SK-N-SH (cell line): ENCODE measurements at regions not wholly inside any gene's neighbourhood (a gene's known extent, or its start where the extent isn't known, plus 50 kb on each side); places are given as distances from the start of the nearest gene placed in this dataset.

Source experiments
- CTCF ChIA-PET: fragments of 300-600, 350-600 bp; formaldehyde crosslinking; extraction: SDS; loops from one replicate; lab custom pipeline; 2021; lab: Yijun Ruan, JAX
- POLR2A ChIA-PET: fragments of 350-600 bp; sonication (Branson Sonifier 250); formaldehyde crosslinking; extraction: SDS; loops from one replicate; lab custom pipeline; 2020; ENCODE audit warnings: antibody characterized with exemption, inconsistent platforms; lab: Yijun Ruan, JAX
- DNase-seq: peaks from one replicate; pipeline ENCODE4 v3.0.0; 2012
- H2AFZ ChIP-seq: fragments of 200-600 bp; sonication (generic); 2 replicates; pipeline ENCODE4 v1.8.1; 2016; ENCODE audit warnings: antibody characterized with exemption, mild to moderate bottlenecking, low read depth
- H3F3A ChIP-seq: fragments of 200-600 bp; sonication (generic); replicated peaks from 2 replicates; pipeline ENCODE3; 2016; ENCODE audit warnings: antibody characterized with exemption, mild to moderate bottlenecking; ENCODE audit not compliant: insufficient read depth
- H3K27ac ChIP-seq, 2 experiments: fragments of 200-500 bp in 1 of 2; fragments of 200-600 bp in 1 of 2; sonication (Bioruptor generic) in 1 of 2; sonication (generic), shearing (Covaris generic) in 1 of 2; 2 replicates each; pipeline versions ENCODE4 v1.5.1 to v1.6.1; 2014 to 2016; ENCODE audit warnings: low read depth in 2 of 2, inconsistent platforms in 1 of 2, low read length in 1 of 2, mild to moderate bottlenecking in 1 of 2, mixed read lengths in 1 of 2
- H3K27me3 ChIP-seq: fragments of 200-600 bp; sonication (generic), shearing (Covaris generic); 2 replicates; pipeline ENCODE4 v1.6.1; 2016; ENCODE audit warnings: mixed run types; ENCODE audit not compliant: insufficient read depth
- H3K36me3 ChIP-seq, 2 experiments: fragments of 200-500 bp in 1 of 2; fragments of 200-600 bp in 1 of 2; sonication (Bioruptor generic) in 1 of 2; sonication (generic) in 1 of 2; replicated peaks in 1 of 2; 2 replicates each; pipeline versions ENCODE3 to v1.5.1; 2014 to 2016; ENCODE audit warnings: low read length in 1 of 2, mild to moderate bottlenecking in 1 of 2; ENCODE audit not compliant: insufficient read depth in 2 of 2, control insufficient read depth in 1 of 2
- H3K4me1 ChIP-seq, 2 experiments: fragments of 200-500 bp in 1 of 2; fragments of 200-600 bp in 1 of 2; sonication (Bioruptor generic) in 1 of 2; sonication (generic), shearing (Covaris generic) in 1 of 2; 2 replicates each; pipeline versions ENCODE4 v1.5.1 to v1.6.1; 2014 to 2016; ENCODE audit warnings: low read depth in 1 of 2, low read length in 1 of 2, mixed run types in 1 of 2; ENCODE audit not compliant: insufficient read depth in 2 of 2, control insufficient read depth in 1 of 2
- H3K4me2 ChIP-seq: fragments of 200-600 bp; sonication (generic), shearing (Covaris generic); 2 replicates; pipeline ENCODE4 v1.6.1; 2017; ENCODE audit warnings: mixed run types
- H3K4me3 ChIP-seq, 2 experiments: fragments of 200-500 bp in 1 of 2; fragments of 200-600 bp in 1 of 2; sonication (Bioruptor generic) in 1 of 2; sonication (generic), shearing (Covaris generic) in 1 of 2; 2 replicates each; pipeline versions ENCODE4 v1.5.1 to v1.8.1; 2014 to 2016; ENCODE audit warnings: low read depth in 2 of 2, inconsistent platforms in 1 of 2, low read length in 1 of 2, mild to moderate bottlenecking in 1 of 2, mixed read lengths in 1 of 2, moderate library complexity in 1 of 2
- H3K79me2 ChIP-seq: fragments of 200-600 bp; sonication (generic); 2 replicates; pipeline ENCODE4 v1.8.1; 2017; ENCODE audit warnings: mild to moderate bottlenecking; ENCODE audit not compliant: insufficient read depth
- H3K9ac ChIP-seq: fragments of 200-600 bp; sonication (generic); 2 replicates; pipeline ENCODE4 v1.6.1; 2017; ENCODE audit warnings: mixed run types
- H3K9me2 ChIP-seq: fragments of 200-600 bp; sonication (generic); 2 replicates; pipeline ENCODE4 v1.6.1; 2017; ENCODE audit warnings: mixed run types
- H3K9me3 ChIP-seq: fragments of 200-600 bp; sonication (generic); 2 replicates; pipeline ENCODE4 v1.6.1; 2017; ENCODE audit warnings: mixed run types, mild to moderate bottlenecking, moderate library complexity
- H4K20me1 ChIP-seq: fragments of 200-600 bp; sonication (generic); 2 replicates; pipeline ENCODE4 v1.6.1; 2017; ENCODE audit warnings: mild to moderate bottlenecking, mixed run types; ENCODE audit not compliant: insufficient read depth
- ELF1 ChIP-seq: IDR thresholded peaks from 2 replicates; pipeline ENCODE4 v1.4.0; 2012
- EP300 ChIP-seq, 2 experiments: IDR thresholded peaks; 2 replicates each; pipeline versions ENCODE4 v1.4.0 to v1.6.1; 2012; ENCODE audit warnings: borderline replicate concordance in 1 of 2, low read depth in 1 of 2, low read length in 1 of 2
- EZH2phosphoT487 ChIP-seq: fragments of 200-600 bp; sonication (generic); IDR thresholded peaks from 2 replicates; pipeline ENCODE4 v1.6.1; 2017; ENCODE audit warnings: low read depth, mixed run types, mild to moderate bottlenecking, antibody characterized with exemption, moderate library complexity, borderline replicate concordance
- FOXJ3 ChIP-seq: sonication (generic); formaldehyde crosslinking; IDR thresholded peaks from 2 replicates; pipeline ENCODE4 v1.5.1; 2020; ENCODE audit warnings: mild to moderate bottlenecking, missing genetic modification reagents
- GATA2 ChIP-seq: sonication (generic); formaldehyde crosslinking; IDR thresholded peaks from 2 replicates; pipeline ENCODE4 v1.5.0; 2020; ENCODE audit warnings: mild to moderate bottlenecking, missing genetic modification reagents
- NRF1 ChIP-seq: IDR thresholded peaks from 2 replicates; pipeline ENCODE4 v1.6.1; 2012; ENCODE audit warnings: low read depth, mild to moderate bottlenecking, low read length
- RAD21 ChIP-seq: IDR thresholded peaks from 2 replicates; pipeline ENCODE4 v1.6.1; 2012; ENCODE audit warnings: mild to moderate bottlenecking, low read length
- RCOR1 ChIP-seq: fragments of 150-350 bp; IDR thresholded peaks from 2 replicates; pipeline ENCODE4 v1.6.1; 2017; ENCODE audit warnings: antibody characterized with exemption, low read length
- RXRA ChIP-seq: IDR thresholded peaks from 2 replicates; pipeline ENCODE4 v1.4.0; 2012; ENCODE audit warnings: low read depth, mild to moderate bottlenecking, borderline replicate concordance
- SMC3 ChIP-seq: IDR thresholded peaks from 2 replicates; pipeline ENCODE4 v1.6.1; 2012; ENCODE audit warnings: low read depth, low read length, improper control_type of control experiment
- WGBS: methylation state at CpG from one replicate; pipeline ENCODE4 v1.1.6; 2017; ENCODE audit warnings: low lambda C conversion rate; 5-methylcytosine and 5-hydroxymethylcytosine counted together
- TF ChIP-seq, protein P1 (sequence below): IDR thresholded peaks from 2 replicates; pipeline ENCODE4 v1.6.1; 2012; ENCODE audit warnings: mild to moderate bottlenecking, low read depth, low read length, moderate library complexity
- TF ChIP-seq, protein P2 (sequence below): IDR thresholded peaks from 2 replicates; pipeline ENCODE4 v1.4.0; 2012; ENCODE audit warnings: low read depth
- TF ChIP-seq, protein P3 (sequence below): IDR thresholded peaks from 2 replicates; pipeline ENCODE4 v1.4.0; 2012; ENCODE audit warnings: low read depth, borderline replicate concordance
- TF ChIP-seq, protein P4 (sequence below): IDR thresholded peaks from 2 replicates; pipeline ENCODE4 v1.4.0; 2012; ENCODE audit warnings: low read depth, borderline replicate concordance
- TF ChIP-seq, protein P5 (sequence below): fragments of 200-600 bp; sonication (generic); IDR thresholded peaks from 2 replicates; pipeline ENCODE4 v1.6.1; 2017; ENCODE audit warnings: antibody characterized with exemption, mild to moderate bottlenecking, moderate library complexity
- TF ChIP-seq, protein P6 (sequence below): IDR thresholded peaks from 2 replicates; pipeline ENCODE4; 2012
- TF ChIP-seq, protein P7 (sequence below): fragments of 150-350 bp; IDR thresholded peaks from 2 replicates; pipeline ENCODE4 v1.6.1; 2016; ENCODE audit warnings: mild to moderate bottlenecking, low read depth, low read length

DNA sequence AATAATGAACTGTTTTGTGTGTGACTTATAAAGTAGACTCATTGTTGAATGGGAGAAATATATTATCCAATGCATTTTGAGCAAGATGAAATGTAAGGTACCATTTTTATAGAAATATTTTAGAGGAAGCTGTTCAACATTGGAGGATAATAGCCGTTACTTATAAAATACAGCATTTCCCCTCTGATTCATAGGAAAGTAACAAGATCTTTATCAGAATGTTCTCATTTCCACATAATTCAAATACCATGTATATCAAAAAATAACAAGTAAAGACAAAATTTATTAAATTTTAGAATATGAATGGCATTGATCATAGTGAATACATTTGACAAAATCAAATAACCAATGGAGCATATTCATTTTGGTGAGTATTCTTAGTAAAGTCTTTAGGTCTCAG is 346.7 kb upstream of the PTGER4 start:
- Histone ChIP-seq H3K9ac (no peak overlapping the region), H4K20me1 (no peaks in the 10 kb centered on the region), H3K4me1 (no peaks in the 10 kb centered on the region), H3K9me3 (no peaks in the 10 kb centered on the region), H3K27me3 (no peaks in the 10 kb centered on the region), H2AFZ (no peak overlapping the region), H3K27ac (peak overlapping the region in 1 of 2 experiments; percentile 21; a peak in 1 of 4 replicates), H3K4me2 (no peak overlapping the region), H3K36me3 (no peaks in the 10 kb centered on the region), H3K79me2 (no peaks in the 10 kb centered on the region), H3F3A (peaks cover 4% of the 10 kb centered on the region), H3K9me2 (no peaks in the 10 kb centered on the region), H3K4me3 (no peak overlapping the region)
- DNase-seq = no peak
- CTCF ChIA-PET = no interaction called here
- POLR2A ChIA-PET = no interaction called here
- TF ChIP-seq RXRA (no peak), EZH2phosphoT487 (no peak), ELF1 (no peak), GATA2 (no peak), EP300 (IDR thresholded peaks at IDR 0.05; ENCODE audit: borderline replicate concordance in 1 of 2, low read depth in 1 of 2, low read length in 1 of 2) (no peak), RAD21 (no peak), FOXJ3 (no peak), RCOR1 (no peak), SMC3 (no peak), NRF1 (no peak)
- TF ChIP-seq, protein P1, sequence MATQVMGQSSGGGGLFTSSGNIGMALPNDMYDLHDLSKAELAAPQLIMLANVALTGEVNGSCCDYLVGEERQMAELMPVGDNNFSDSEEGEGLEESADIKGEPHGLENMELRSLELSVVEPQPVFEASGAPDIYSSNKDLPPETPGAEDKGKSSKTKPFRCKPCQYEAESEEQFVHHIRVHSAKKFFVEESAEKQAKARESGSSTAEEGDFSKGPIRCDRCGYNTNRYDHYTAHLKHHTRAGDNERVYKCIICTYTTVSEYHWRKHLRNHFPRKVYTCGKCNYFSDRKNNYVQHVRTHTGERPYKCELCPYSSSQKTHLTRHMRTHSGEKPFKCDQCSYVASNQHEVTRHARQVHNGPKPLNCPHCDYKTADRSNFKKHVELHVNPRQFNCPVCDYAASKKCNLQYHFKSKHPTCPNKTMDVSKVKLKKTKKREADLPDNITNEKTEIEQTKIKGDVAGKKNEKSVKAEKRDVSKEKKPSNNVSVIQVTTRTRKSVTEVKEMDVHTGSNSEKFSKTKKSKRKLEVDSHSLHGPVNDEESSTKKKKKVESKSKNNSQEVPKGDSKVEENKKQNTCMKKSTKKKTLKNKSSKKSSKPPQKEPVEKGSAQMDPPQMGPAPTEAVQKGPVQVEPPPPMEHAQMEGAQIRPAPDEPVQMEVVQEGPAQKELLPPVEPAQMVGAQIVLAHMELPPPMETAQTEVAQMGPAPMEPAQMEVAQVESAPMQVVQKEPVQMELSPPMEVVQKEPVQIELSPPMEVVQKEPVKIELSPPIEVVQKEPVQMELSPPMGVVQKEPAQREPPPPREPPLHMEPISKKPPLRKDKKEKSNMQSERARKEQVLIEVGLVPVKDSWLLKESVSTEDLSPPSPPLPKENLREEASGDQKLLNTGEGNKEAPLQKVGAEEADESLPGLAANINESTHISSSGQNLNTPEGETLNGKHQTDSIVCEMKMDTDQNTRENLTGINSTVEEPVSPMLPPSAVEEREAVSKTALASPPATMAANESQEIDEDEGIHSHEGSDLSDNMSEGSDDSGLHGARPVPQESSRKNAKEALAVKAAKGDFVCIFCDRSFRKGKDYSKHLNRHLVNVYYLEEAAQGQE = no peak
- TF ChIP-seq, protein P2, sequence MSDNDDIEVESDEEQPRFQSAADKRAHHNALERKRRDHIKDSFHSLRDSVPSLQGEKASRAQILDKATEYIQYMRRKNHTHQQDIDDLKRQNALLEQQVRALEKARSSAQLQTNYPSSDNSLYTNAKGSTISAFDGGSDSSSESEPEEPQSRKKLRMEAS = no peak
- TF ChIP-seq, protein P3, sequence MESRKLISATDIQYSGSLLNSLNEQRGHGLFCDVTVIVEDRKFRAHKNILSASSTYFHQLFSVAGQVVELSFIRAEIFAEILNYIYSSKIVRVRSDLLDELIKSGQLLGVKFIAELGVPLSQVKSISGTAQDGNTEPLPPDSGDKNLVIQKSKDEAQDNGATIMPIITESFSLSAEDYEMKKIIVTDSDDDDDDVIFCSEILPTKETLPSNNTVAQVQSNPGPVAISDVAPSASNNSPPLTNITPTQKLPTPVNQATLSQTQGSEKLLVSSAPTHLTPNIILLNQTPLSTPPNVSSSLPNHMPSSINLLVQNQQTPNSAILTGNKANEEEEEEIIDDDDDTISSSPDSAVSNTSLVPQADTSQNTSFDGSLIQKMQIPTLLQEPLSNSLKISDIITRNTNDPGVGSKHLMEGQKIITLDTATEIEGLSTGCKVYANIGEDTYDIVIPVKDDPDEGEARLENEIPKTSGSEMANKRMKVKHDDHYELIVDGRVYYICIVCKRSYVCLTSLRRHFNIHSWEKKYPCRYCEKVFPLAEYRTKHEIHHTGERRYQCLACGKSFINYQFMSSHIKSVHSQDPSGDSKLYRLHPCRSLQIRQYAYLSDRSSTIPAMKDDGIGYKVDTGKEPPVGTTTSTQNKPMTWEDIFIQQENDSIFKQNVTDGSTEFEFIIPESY = no peak
- TF ChIP-seq, protein P4, sequence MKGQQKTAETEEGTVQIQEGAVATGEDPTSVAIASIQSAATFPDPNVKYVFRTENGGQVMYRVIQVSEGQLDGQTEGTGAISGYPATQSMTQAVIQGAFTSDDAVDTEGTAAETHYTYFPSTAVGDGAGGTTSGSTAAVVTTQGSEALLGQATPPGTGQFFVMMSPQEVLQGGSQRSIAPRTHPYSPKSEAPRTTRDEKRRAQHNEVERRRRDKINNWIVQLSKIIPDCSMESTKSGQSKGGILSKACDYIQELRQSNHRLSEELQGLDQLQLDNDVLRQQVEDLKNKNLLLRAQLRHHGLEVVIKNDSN = no peak
- TF ChIP-seq, protein P5, sequence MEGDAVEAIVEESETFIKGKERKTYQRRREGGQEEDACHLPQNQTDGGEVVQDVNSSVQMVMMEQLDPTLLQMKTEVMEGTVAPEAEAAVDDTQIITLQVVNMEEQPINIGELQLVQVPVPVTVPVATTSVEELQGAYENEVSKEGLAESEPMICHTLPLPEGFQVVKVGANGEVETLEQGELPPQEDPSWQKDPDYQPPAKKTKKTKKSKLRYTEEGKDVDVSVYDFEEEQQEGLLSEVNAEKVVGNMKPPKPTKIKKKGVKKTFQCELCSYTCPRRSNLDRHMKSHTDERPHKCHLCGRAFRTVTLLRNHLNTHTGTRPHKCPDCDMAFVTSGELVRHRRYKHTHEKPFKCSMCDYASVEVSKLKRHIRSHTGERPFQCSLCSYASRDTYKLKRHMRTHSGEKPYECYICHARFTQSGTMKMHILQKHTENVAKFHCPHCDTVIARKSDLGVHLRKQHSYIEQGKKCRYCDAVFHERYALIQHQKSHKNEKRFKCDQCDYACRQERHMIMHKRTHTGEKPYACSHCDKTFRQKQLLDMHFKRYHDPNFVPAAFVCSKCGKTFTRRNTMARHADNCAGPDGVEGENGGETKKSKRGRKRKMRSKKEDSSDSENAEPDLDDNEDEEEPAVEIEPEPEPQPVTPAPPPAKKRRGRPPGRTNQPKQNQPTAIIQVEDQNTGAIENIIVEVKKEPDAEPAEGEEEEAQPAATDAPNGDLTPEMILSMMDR = no peak
- TF ChIP-seq, protein P6, sequence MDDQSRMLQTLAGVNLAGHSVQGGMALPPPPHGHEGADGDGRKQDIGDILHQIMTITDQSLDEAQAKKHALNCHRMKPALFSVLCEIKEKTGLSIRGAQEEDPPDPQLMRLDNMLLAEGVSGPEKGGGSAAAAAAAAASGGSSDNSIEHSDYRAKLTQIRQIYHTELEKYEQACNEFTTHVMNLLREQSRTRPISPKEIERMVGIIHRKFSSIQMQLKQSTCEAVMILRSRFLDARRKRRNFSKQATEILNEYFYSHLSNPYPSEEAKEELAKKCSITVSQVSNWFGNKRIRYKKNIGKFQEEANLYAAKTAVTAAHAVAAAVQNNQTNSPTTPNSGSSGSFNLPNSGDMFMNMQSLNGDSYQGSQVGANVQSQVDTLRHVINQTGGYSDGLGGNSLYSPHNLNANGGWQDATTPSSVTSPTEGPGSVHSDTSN = no peak
- TF ChIP-seq, protein P7, sequence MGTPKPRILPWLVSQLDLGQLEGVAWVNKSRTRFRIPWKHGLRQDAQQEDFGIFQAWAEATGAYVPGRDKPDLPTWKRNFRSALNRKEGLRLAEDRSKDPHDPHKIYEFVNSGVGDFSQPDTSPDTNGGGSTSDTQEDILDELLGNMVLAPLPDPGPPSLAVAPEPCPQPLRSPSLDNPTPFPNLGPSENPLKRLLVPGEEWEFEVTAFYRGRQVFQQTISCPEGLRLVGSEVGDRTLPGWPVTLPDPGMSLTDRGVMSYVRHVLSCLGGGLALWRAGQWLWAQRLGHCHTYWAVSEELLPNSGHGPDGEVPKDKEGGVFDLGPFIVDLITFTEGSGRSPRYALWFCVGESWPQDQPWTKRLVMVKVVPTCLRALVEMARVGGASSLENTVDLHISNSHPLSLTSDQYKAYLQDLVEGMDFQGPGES = no peak
- 2% methylated on average over 1 of the region's 1 CpG for WGBS
